SH-SY5Y (cell line): ENCODE measurements at regions not wholly inside any gene's neighbourhood (a gene's known extent, or its start where the extent isn't known, plus 50 kb on each side); places are given as distances from the start of the nearest gene placed in this dataset.

ENCODE experiments used
- GATA2 ChIP-seq: IDR thresholded peaks from 2 replicates; pipeline ENCODE4 v1.6.1; 2011; ENCODE audit warnings: mild to moderate bottlenecking, low read depth, low read length
- GATA3 ChIP-seq: IDR thresholded peaks from 2 replicates; pipeline ENCODE4 v1.6.1; 2011; ENCODE audit warnings: low read depth, mild to moderate bottlenecking, low read length, moderate library complexity

- TF ChIP-seq GATA2, result no peak
- TF ChIP-seq GATA3, result no peak
Observed at GRCh38 chr11:91086028-91086427, 863.2 kb upstream of the CHORDC1 start.
